Ovary (tissue), 3 donors: ENCODE measurements at regions not wholly inside any gene's neighbourhood (a gene's known extent, or its start where the extent isn't known, plus 50 kb on each side); places are given as distances from the start of the nearest gene placed in this dataset.

Experiments
- EP300 ChIP-seq: sonication (generic); formaldehyde crosslinking; IDR thresholded peaks from one replicate; pipeline ENCODE4 v1.6.1; 2017; ENCODE audit warnings: antibody characterized with exemption
- POLR2A ChIP-seq: fragments of 450-650 bp; IDR thresholded peaks from one replicate; pipeline ENCODE4 v1.6.1; 2017; ENCODE audit warnings: antibody characterized with exemption, mild to moderate bottlenecking, moderate library complexity
- TF ChIP-seq, protein P1 (sequence below), 3 donors: fragments of 450-650 bp in 2 of 3; fragments of 200-600 bp in 1 of 3; IDR thresholded peaks; one replicate each; pipeline versions ENCODE4 v1.5.1 to v1.8.0; 2016 to 2022; ENCODE audit warnings: antibody characterized with exemption in 3 of 3, mild to moderate bottlenecking in 1 of 3
- donor health status: DM: no; HTN: no; CAD: no.

- TF ChIP-seq, protein P1, sequence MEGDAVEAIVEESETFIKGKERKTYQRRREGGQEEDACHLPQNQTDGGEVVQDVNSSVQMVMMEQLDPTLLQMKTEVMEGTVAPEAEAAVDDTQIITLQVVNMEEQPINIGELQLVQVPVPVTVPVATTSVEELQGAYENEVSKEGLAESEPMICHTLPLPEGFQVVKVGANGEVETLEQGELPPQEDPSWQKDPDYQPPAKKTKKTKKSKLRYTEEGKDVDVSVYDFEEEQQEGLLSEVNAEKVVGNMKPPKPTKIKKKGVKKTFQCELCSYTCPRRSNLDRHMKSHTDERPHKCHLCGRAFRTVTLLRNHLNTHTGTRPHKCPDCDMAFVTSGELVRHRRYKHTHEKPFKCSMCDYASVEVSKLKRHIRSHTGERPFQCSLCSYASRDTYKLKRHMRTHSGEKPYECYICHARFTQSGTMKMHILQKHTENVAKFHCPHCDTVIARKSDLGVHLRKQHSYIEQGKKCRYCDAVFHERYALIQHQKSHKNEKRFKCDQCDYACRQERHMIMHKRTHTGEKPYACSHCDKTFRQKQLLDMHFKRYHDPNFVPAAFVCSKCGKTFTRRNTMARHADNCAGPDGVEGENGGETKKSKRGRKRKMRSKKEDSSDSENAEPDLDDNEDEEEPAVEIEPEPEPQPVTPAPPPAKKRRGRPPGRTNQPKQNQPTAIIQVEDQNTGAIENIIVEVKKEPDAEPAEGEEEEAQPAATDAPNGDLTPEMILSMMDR (IDR thresholded peaks at IDR 0.05) = no peak
- TF ChIP-seq POLR2A (no peak), EP300 (no peak)
These were observed 83.9 kb downstream of the RBM43 start for GRCh38 chr2:151177756-151178155.
